Loucy (cell line): ENCODE measurements at regions not wholly inside any gene's neighbourhood (a gene's known extent, or its start where the extent isn't known, plus 50 kb on each side); places are given as distances from the start of the nearest gene placed in this dataset.
"Not testable (repeated sequence)": the region's sequence is repeated elsewhere in the genome, so short reads cannot be mapped to it uniquely, and the experiment has no call there.

Experiments
- H2AFZ ChIP-seq: fragments of 200-600 bp; sonication (generic); 2 replicates; pipeline ENCODE4 v1.6.0; 2016; ENCODE audit warnings: antibody characterized with exemption, mild to moderate bottlenecking, low read length, moderate library complexity
- H3F3A ChIP-seq: fragments of 200-600 bp; 2 replicates; pipeline ENCODE4 v1.6.0; 2016; ENCODE audit warnings: antibody characterized with exemption, low read depth, mild to moderate bottlenecking
- H3K27me3 ChIP-seq: fragments of 200-600 bp; sonication (generic); 2 replicates; pipeline ENCODE4 v1.6.1; 2014; ENCODE audit warnings: low read length, mild to moderate bottlenecking; ENCODE audit not compliant: insufficient read depth, poor library complexity, severe bottlenecking
- H3K36me3 ChIP-seq: fragments of 200-600 bp; sonication (generic); 2 replicates; pipeline ENCODE4 v1.6.1; 2016; ENCODE audit warnings: low read length; ENCODE audit not compliant: insufficient read depth
- H3K4me1 ChIP-seq: fragments of 200-600 bp; sonication (generic); 2 replicates; pipeline ENCODE4 v1.5.1; 2014; ENCODE audit warnings: low read length, mild to moderate bottlenecking; ENCODE audit not compliant: insufficient read depth, poor library complexity, severe bottlenecking
- H3K4me2 ChIP-seq: fragments of 200-600 bp; sonication (generic); 2 replicates; pipeline ENCODE4 v1.6.0; 2014; ENCODE audit warnings: antibody characterized with exemption, low read length, low read depth, mild to moderate bottlenecking; ENCODE audit not compliant: poor library complexity, severe bottlenecking
- H3K4me3 ChIP-seq: fragments of 200-600 bp; sonication (generic); 2 replicates; pipeline ENCODE4 v1.5.1; 2014; ENCODE audit warnings: low read length, mild to moderate bottlenecking, mixed read lengths; ENCODE audit not compliant: poor library complexity, severe bottlenecking
- H3K79me2 ChIP-seq: fragments of 200-600 bp; sonication (generic); 2 replicates; pipeline ENCODE4 v1.6.1; 2014; ENCODE audit warnings: low read length; ENCODE audit not compliant: insufficient read depth
- H3K9ac ChIP-seq: fragments of 200-600 bp; sonication (generic); 2 replicates; pipeline ENCODE4 v1.6.0; 2014; ENCODE audit warnings: mild to moderate bottlenecking, low read depth, low read length, moderate library complexity; ENCODE audit not compliant: poor library complexity, severe bottlenecking
- H3K9me2 ChIP-seq: fragments of 200-600 bp; sonication (generic); replicated peaks from 2 replicates; pipeline ENCODE4 v1.6.1; 2016; ENCODE audit warnings: low read depth, low read length, mixed read lengths
- H3K9me3 ChIP-seq: fragments of 200-600 bp; sonication (generic); 2 replicates; pipeline ENCODE4 v1.6.1; 2014; ENCODE audit warnings: mild to moderate bottlenecking, antibody characterized with exemption, low read length, low read depth; ENCODE audit not compliant: insufficient read depth
- H4K20me1 ChIP-seq: fragments of 200-600 bp; sonication (generic); 2 replicates; pipeline ENCODE4 v1.6.0; 2014; ENCODE audit warnings: antibody characterized with exemption, low read length, mild to moderate bottlenecking; ENCODE audit not compliant: insufficient read depth, poor library complexity, severe bottlenecking
- EZH2phosphoT487 ChIP-seq: fragments of 200-600 bp; IDR thresholded peaks from 2 replicates; pipeline ENCODE4 v1.6.1; 2018; ENCODE audit warnings: antibody characterized with exemption, mild to moderate bottlenecking, moderate library complexity, borderline replicate concordance
- TF ChIP-seq, protein P1 (sequence below): fragments of 200-600 bp; sonication (generic); conservative IDR thresholded peaks from 2 replicates; pipeline ENCODE4 v1.5.1; 2014; ENCODE audit warnings: mild to moderate bottlenecking, antibody characterized with exemption, low read length

DNA sequence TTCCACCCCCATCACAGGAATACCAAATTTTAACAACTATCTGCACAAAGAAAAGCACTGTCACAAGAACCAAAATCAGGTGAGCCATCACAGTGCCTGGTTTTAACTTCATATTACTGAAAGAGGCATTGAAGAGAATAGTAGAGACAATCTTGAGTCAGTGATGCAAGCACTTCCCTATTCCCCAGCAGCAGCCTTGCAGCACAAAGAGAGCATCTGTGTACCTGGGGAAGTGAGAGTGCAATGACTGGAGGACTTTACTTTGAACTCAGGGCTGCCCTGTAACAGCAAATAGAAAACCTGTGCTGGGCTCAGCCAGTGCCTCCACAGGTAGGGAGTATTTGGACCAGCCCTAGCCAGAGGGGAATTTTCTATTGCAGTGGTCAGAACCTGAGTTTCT lies 361.8 kb downstream of the TEX13C start:
- H3K27me3 ChIP-seq, result no peaks in the 10 kb centered on the region
- TF ChIP-seq EZH2phosphoT487, result no peak
- TF ChIP-seq, protein P1, sequence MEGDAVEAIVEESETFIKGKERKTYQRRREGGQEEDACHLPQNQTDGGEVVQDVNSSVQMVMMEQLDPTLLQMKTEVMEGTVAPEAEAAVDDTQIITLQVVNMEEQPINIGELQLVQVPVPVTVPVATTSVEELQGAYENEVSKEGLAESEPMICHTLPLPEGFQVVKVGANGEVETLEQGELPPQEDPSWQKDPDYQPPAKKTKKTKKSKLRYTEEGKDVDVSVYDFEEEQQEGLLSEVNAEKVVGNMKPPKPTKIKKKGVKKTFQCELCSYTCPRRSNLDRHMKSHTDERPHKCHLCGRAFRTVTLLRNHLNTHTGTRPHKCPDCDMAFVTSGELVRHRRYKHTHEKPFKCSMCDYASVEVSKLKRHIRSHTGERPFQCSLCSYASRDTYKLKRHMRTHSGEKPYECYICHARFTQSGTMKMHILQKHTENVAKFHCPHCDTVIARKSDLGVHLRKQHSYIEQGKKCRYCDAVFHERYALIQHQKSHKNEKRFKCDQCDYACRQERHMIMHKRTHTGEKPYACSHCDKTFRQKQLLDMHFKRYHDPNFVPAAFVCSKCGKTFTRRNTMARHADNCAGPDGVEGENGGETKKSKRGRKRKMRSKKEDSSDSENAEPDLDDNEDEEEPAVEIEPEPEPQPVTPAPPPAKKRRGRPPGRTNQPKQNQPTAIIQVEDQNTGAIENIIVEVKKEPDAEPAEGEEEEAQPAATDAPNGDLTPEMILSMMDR, result no peak
- no peaks in the 10 kb centered on the region for H4K20me1 ChIP-seq
- no peaks in the 10 kb centered on the region for H3F3A ChIP-seq
- no peak overlapping the region for H2AFZ ChIP-seq
- no peaks in the 10 kb centered on the region for H3K4me1 ChIP-seq
- no peaks in the 10 kb centered on the region for H3K79me2 ChIP-seq
- no peaks in the 10 kb centered on the region for H3K9me2 ChIP-seq
- no peak overlapping the region for H3K4me3 ChIP-seq
- no peak overlapping the region for H3K4me2 ChIP-seq
- no peaks in the 10 kb centered on the region for H3K36me3 ChIP-seq
- no peaks in the 10 kb centered on the region for H3K9me3 ChIP-seq
- no peak overlapping the region for H3K9ac ChIP-seq

DNA sequence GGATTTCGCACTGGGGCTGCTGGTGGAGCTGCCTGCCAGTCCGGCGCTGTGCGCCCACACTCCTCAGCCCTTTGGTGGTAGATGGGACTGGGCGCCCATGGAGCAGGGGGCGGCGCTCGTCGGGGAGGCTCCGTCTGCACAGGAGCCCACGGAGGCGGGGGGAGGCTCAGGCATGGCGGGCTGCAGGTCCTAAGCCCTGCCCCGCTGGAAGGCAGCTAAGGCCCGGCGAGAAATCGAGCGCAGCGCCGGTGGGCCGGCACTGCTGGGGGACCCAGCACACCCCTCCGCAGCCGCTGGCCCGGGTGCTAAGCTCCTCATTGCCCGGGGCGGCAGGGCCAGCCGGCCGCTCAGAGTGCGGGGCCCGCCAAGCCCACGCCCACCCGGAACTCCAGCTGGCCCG lies 370.9 kb downstream of the TEX13C start:
- H3K4me2 ChIP-seq, H3K79me2 ChIP-seq, H3K9me3 ChIP-seq, H3K27me3 ChIP-seq, H3K4me3 ChIP-seq, H3K9ac ChIP-seq, H3K36me3 ChIP-seq, H3K4me1 ChIP-seq, H3F3A ChIP-seq, H2AFZ ChIP-seq, H3K9me2 ChIP-seq, H4K20me1 ChIP-seq: not testable (repeated sequence)

DNA sequence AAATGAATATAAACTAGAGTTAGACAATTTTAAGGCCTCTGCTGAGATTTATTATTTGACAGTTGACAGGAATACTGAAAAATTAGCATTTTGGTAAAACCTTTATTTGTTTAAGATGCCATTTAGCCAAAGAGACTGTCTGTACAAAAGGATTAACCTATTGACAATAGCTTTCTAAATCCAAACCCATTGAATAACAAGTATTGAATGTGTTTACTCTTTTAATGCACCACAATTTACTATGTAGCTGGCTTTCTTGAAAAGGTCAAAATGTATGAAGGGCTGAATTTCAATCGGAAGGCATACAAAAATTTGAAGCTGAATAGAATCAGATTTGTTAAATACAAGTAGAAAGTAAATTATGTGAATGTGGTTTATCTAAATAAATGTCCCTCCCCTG lies 374.5 kb downstream of the TEX13C start:
- TF ChIP-seq, protein P1, result no peak
- no peak for TF ChIP-seq EZH2phosphoT487
- H3K4me1 ChIP-seq, result no peaks in the 10 kb centered on the region
- no peaks in the 10 kb centered on the region for H4K20me1 ChIP-seq
- H3K27me3 ChIP-seq, result no peaks in the 10 kb centered on the region
- H3K79me2 ChIP-seq, result no peaks in the 10 kb centered on the region
- H3K9me3 ChIP-seq, result no peaks in the 10 kb centered on the region
- H3F3A ChIP-seq, result no peaks in the 10 kb centered on the region
- H3K36me3 ChIP-seq, result no peaks in the 10 kb centered on the region
- no peak overlapping the region for H3K4me3 ChIP-seq
- H2AFZ ChIP-seq, result no peak overlapping the region
- H3K9me2 ChIP-seq, result no peaks in the 10 kb centered on the region
- no peak overlapping the region for H3K4me2 ChIP-seq
- no peak overlapping the region for H3K9ac ChIP-seq

DNA sequence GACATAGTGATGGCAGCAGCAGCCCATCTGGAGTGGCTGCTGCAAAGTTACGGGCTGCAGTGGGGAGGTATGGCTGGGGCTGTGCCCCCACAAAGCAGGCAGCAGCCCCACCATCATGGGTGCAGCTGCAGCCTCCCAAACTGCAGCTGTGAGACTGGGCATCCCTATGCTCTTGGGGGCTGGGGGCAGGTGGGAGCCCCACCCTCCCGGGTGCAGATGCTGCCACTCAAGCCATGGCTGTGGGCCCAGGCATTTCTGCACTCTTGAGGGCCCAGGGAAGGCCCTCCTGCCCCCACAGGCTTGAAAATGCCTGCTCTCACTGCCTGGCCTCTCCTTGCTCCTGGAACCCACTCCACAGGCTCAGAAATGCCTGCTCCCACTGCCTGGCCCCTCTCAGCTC lies 389.4 kb downstream of the TEX13C start:
- Histone ChIP-seq H3K9me3 (no peaks in the 10 kb centered on the region), H3K36me3 (no peaks in the 10 kb centered on the region), H2AFZ (no peak overlapping the region), H3K79me2 (no peaks in the 10 kb centered on the region), H4K20me1 (no peaks in the 10 kb centered on the region), H3K4me2 (no peak overlapping the region), H3K9ac (no peak overlapping the region), H3F3A (no peaks in the 10 kb centered on the region), H3K27me3 (no peaks in the 10 kb centered on the region), H3K4me3 (no peak overlapping the region), H3K4me1 (no peaks in the 10 kb centered on the region), H3K9me2 (no peaks in the 10 kb centered on the region)
- TF ChIP-seq EZH2phosphoT487, result no peak
- TF ChIP-seq, protein P1, result no peak
